ENCODE measurements at regions not wholly inside any gene's neighbourhood (a gene's known extent, or its start where the extent isn't known, plus 50 kb on each side); places are given as distances from the start of the nearest gene placed in this dataset.

DNA sequence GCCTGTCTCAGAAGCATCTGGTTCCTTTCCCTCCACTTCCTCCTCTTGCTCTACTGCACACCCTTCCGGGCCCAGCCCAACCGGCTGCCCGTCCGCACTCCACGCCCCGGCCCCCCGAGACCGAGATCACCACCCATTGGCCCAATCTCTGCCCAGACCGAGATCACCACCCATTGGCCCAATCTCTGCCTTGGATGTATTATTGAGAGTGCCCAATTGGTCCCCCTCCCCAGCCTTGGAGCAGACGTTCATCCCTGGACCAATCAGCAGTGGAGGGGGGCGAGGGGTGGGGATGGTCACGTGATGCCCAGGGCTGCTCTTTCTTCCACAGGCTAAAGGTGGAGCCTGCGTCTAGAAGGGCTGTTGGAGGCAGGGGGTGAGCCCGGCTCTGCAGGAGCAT, 75.6 kb upstream of the TMEM132C start:
- DNase-seq: no peak

DNA sequence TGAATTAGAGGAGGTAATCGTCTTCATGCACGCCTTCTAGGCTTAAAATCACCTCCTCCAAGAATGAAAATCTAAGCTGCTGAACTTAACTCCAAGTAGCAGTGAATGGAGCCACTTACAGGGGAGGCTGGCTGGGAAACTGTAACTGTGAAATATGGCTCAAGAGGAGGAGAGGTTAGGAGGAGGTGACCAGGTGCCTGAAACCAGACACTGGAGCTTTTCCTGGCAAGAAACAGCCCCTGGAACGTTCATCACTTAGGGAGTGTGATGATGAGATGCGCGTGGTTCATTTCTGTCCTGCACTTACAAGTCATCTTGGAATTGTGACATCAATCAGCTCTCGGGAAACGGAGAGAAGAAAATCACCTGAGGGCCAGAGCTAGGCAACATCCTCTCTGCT, 62.3 kb upstream of the TMEM132C start:
- DNase-seq: no peak

DNA sequence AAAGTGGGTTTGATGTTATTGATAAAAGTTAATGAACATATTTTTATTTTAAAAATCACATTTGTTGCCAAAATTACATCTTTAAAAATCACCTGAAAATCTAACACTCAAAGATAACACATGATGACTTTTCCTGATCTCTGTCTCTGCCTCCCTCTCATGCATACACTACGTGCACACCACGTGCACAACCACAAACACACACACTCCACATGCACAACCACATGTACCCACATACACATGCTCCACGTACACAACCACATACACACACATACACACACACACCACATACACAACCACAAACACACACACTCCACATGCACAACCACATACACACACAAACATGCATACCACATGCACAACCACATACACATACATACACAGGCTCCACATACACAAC, 61.8 kb upstream of the TMEM132C start:
- no peak for DNase-seq

DNA sequence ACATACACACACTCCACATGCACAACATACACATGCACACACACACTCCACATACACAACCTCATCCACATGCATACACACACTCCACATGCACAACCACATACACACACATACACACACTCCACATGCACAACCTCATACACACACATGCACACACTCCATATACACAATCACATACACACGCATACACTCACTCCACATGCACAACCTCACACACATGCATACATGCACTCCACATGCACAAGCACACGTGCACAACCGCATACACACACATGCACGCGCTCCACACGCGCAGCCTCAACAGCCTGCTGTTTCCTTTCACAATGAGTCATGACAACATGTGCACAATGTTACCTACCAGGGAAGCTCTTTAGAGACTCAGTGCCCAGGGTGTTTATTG, 61.2 kb upstream of the TMEM132C start:
- DNase-seq: no peak
